ENCODE measurements at regions not wholly inside any gene's neighbourhood (a gene's known extent, or its start where the extent isn't known, plus 50 kb on each side); places are given as distances from the start of the nearest gene placed in this dataset.

GRCh38 chr2:12045864-12046291, 299.4 kb downstream of the LPIN1 start:
- TF ChIP-seq EZH2 (IDR thresholded peaks at IDR 0.05; ENCODE audit: borderline replicate concordance, low read depth, low read length, severe bottlenecking) (no peak), CTCF (IDR thresholded peaks at IDR 0.05; ENCODE audit: borderline replicate concordance, extremely low read depth, low read length, poor library complexity, severe bottlenecking) (no peak)
